MM.1S (cell line): ENCODE measurements at regions not wholly inside any gene's neighbourhood (a gene's known extent, or its start where the extent isn't known, plus 50 kb on each side); places are given as distances from the start of the nearest gene placed in this dataset.

Experiments used
- DNase-seq: peaks from one replicate; pipeline ENCODE4 v3.0.0-alpha.2; 2015
- H2AFZ ChIP-seq: fragments of 300-600 bp; sonication (generic); 2 replicates; pipeline ENCODE4 v1.6.0; 2016; ENCODE audit warnings: antibody characterized with exemption, low read length
- H3F3A ChIP-seq: fragments of 300-600 bp; sonication (generic); 2 replicates; pipeline ENCODE4 v1.6.1; 2016; ENCODE audit warnings: mild to moderate bottlenecking, antibody characterized with exemption, low read length, moderate library complexity, mixed read lengths; ENCODE audit not compliant: insufficient read depth
- H3K27ac ChIP-seq: fragments of 300-600 bp; sonication (generic); 2 replicates; pipeline ENCODE4 v1.5.1; 2016; ENCODE audit warnings: mild to moderate bottlenecking, low read length
- H3K27me3 ChIP-seq: fragments of 300-600 bp; sonication (generic); replicated peaks from 2 replicates; pipeline ENCODE4 v1.6.0; 2016; ENCODE audit warnings: low read length; ENCODE audit not compliant: insufficient read depth
- H3K36me3 ChIP-seq: fragments of 300-600 bp; sonication (generic); replicated peaks from 2 replicates; pipeline ENCODE4 v1.6.1; 2016; ENCODE audit warnings: mild to moderate bottlenecking, low read length, mixed read lengths; ENCODE audit not compliant: insufficient read depth
- H3K4me1 ChIP-seq: fragments of 300-600 bp; sonication (generic); 2 replicates; pipeline ENCODE4 v1.6.1; 2016; ENCODE audit warnings: low read length, mixed read lengths
- H3K4me2 ChIP-seq: fragments of 300-600 bp; sonication (generic); 2 replicates; pipeline ENCODE4 v1.6.0; 2016; ENCODE audit warnings: low read depth, low read length
- H3K4me3 ChIP-seq: fragments of 300-600 bp; sonication (generic); 2 replicates; pipeline ENCODE4 v1.5.1; 2016; ENCODE audit warnings: low read length, mixed read lengths
- H3K79me2 ChIP-seq: fragments of 300-600 bp; sonication (generic); 2 replicates; pipeline ENCODE4 v1.6.1; 2016; ENCODE audit warnings: mixed run types, low read length, mixed read lengths
- H3K9ac ChIP-seq: fragments of 300-600 bp; sonication (generic); 2 replicates; pipeline ENCODE4 v1.6.1; 2016; ENCODE audit warnings: low read length, mixed read lengths
- H3K9me2 ChIP-seq: fragments of 300-600 bp; sonication (generic); replicated peaks from 2 replicates; pipeline ENCODE4 v1.6.1; 2016; ENCODE audit warnings: mild to moderate bottlenecking, low read length, mixed read lengths; ENCODE audit not compliant: insufficient read depth
- H3K9me3 ChIP-seq: fragments of 300-600 bp; sonication (generic); replicated peaks from 2 replicates; pipeline ENCODE4 v1.6.1; 2016; ENCODE audit warnings: mild to moderate bottlenecking, low read length, mixed read lengths; ENCODE audit not compliant: insufficient read depth
- H4K20me1 ChIP-seq: fragments of 300-600 bp; sonication (generic); 2 replicates; pipeline ENCODE4 v1.6.1; 2016; ENCODE audit warnings: mild to moderate bottlenecking, low read length, moderate library complexity, mixed read lengths; ENCODE audit not compliant: insufficient read depth
- EZH2 ChIP-seq: fragments of 300-600 bp; sonication (generic); optimal IDR thresholded peaks from 2 replicates; pipeline ENCODE3; 2017; ENCODE audit warnings: low read depth, mild to moderate bottlenecking, antibody characterized with exemption, low read length, mixed read lengths
- EZH2phosphoT487 ChIP-seq: fragments of 300-600 bp; sonication (generic); IDR thresholded peaks from 2 replicates; pipeline ENCODE4 v1.6.1; 2018; ENCODE audit warnings: antibody characterized with exemption, low read length
- TF ChIP-seq, protein P1 (sequence below): fragments of 300-600 bp; sonication (generic); IDR thresholded peaks from 2 replicates; pipeline ENCODE4 v1.5.1; 2016; ENCODE audit warnings: antibody characterized with exemption, low read length, mixed read lengths

GRCh38 chr5:105460721-105461120 is 1898.1 kb upstream of the NUDT12 start:
- no peak overlapping the region for H3K4me2 ChIP-seq
- H4K20me1 ChIP-seq = no peaks in the 10 kb centered on the region
- no peaks in the 10 kb centered on the region for H3K27me3 ChIP-seq
- no peak overlapping the region for H3K27ac ChIP-seq
- H2AFZ ChIP-seq = no peak overlapping the region
- no peaks in the 10 kb centered on the region for H3K9me2 ChIP-seq
- H3F3A ChIP-seq = no peaks in the 10 kb centered on the region
- no peaks in the 10 kb centered on the region for H3K36me3 ChIP-seq
- no peaks in the 10 kb centered on the region for H3K79me2 ChIP-seq
- TF ChIP-seq EZH2 = no peak
- TF ChIP-seq, protein P1, sequence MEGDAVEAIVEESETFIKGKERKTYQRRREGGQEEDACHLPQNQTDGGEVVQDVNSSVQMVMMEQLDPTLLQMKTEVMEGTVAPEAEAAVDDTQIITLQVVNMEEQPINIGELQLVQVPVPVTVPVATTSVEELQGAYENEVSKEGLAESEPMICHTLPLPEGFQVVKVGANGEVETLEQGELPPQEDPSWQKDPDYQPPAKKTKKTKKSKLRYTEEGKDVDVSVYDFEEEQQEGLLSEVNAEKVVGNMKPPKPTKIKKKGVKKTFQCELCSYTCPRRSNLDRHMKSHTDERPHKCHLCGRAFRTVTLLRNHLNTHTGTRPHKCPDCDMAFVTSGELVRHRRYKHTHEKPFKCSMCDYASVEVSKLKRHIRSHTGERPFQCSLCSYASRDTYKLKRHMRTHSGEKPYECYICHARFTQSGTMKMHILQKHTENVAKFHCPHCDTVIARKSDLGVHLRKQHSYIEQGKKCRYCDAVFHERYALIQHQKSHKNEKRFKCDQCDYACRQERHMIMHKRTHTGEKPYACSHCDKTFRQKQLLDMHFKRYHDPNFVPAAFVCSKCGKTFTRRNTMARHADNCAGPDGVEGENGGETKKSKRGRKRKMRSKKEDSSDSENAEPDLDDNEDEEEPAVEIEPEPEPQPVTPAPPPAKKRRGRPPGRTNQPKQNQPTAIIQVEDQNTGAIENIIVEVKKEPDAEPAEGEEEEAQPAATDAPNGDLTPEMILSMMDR = no peak
- TF ChIP-seq EZH2phosphoT487 = no peak
- DNase-seq = no peak
- H3K9ac ChIP-seq = no peak overlapping the region
- H3K9me3 ChIP-seq = no peaks in the 10 kb centered on the region
- H3K4me3 ChIP-seq = no peak overlapping the region
- no peaks in the 10 kb centered on the region for H3K4me1 ChIP-seq

GRCh38 chr5:105453216-105453807 is 1890.7 kb upstream of the NUDT12 start:
- H3K9ac ChIP-seq = no peak overlapping the region
- no peak overlapping the region for H2AFZ ChIP-seq
- 0 out of 2 replicates have a peak, but pooled peaks cover 3% of the 10 kb centered on the region for H3K9me3 ChIP-seq
- H3K27ac ChIP-seq = no peak overlapping the region
- no peaks in the 10 kb centered on the region for H4K20me1 ChIP-seq
- H3K36me3 ChIP-seq = no peaks in the 10 kb centered on the region
- TF ChIP-seq EZH2 = no peak
- TF ChIP-seq, protein P1 = no peak
- TF ChIP-seq EZH2phosphoT487 = no peak
- H3K4me3 ChIP-seq = no peak overlapping the region
- no peak for DNase-seq
- H3K4me2 ChIP-seq = no peak overlapping the region
- no peaks in the 10 kb centered on the region for H3K9me2 ChIP-seq
- no peaks in the 10 kb centered on the region for H3K79me2 ChIP-seq
- no peaks in the 10 kb centered on the region for H3K4me1 ChIP-seq
- H3F3A ChIP-seq = no peaks in the 10 kb centered on the region
- no peaks in the 10 kb centered on the region for H3K27me3 ChIP-seq

DNA sequence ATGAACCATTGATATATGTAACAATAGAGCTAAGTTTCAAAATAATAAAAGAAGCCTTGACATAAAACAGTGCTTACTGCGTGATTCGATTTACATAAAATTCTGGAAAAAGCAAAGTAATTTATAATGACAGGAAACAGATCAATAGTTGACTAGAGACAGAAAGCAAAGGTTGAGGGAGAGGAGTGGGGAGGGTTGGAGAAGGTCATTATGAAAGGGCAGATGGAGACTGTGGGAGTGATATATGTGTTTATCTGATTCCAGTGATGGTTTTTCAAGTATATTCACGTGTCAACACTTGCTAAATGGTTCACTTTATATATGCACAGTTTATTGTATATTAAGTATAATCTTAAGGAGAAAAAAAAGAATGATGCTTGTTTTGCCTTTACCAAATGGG is 1885.7 kb upstream of the NUDT12 start:
- no peaks in the 10 kb centered on the region for H3K27me3 ChIP-seq
- no peaks in the 10 kb centered on the region for H3F3A ChIP-seq
- H3K4me2 ChIP-seq = no peak overlapping the region
- no peaks in the 10 kb centered on the region for H3K36me3 ChIP-seq
- H3K79me2 ChIP-seq = no peaks in the 10 kb centered on the region
- DNase-seq = no peak
- 0 out of 2 replicates have a peak, but pooled peaks cover 2% of the 10 kb centered on the region for H3K9me3 ChIP-seq
- H3K9me2 ChIP-seq = no peaks in the 10 kb centered on the region
- H3K9ac ChIP-seq = no peak overlapping the region
- H3K27ac ChIP-seq = no peak overlapping the region
- TF ChIP-seq EZH2 (no peak), EZH2phosphoT487 (no peak)
- TF ChIP-seq, protein P1 = no peak
- H3K4me3 ChIP-seq = no peak overlapping the region
- H4K20me1 ChIP-seq = no peaks in the 10 kb centered on the region
- H3K4me1 ChIP-seq = no peaks in the 10 kb centered on the region
- no peak overlapping the region for H2AFZ ChIP-seq
